ENCODE measurements at regions not wholly inside any gene's neighbourhood (a gene's known extent, or its start where the extent isn't known, plus 50 kb on each side); places are given as distances from the start of the nearest gene placed in this dataset.

GRCh38 chr1:214923278-214923915, 159.1 kb upstream of the KCNK2 start:
- DNase-seq (ENCODE audit: low read depth, low spot score) = no peak
- Histone ChIP-seq H3K4me3 (ENCODE audit: low read length) (no peak overlapping the region), H3K9me3 (ENCODE audit: control insufficient read depth, insufficient read depth, low read length) (no peaks in the 10 kb centered on the region), H3K27ac (ENCODE audit: low read length) (no peak overlapping the region), H3K36me3 (ENCODE audit: control insufficient read depth, insufficient read depth, low read length) (no peaks in the 10 kb centered on the region), H3K27me3 (ENCODE audit: control insufficient read depth, insufficient read depth, low read length) (no peaks in the 10 kb centered on the region), H3K4me1 (ENCODE audit: control insufficient read depth, insufficient read depth, low read length) (no peaks in the 10 kb centered on the region; the same call in 1 of the 2 replicates)

- H3K27me3 ChIP-seq (ENCODE audit: control insufficient read depth, insufficient read depth, low read length) = no peaks in the 10 kb centered on the region
- H3K36me3 ChIP-seq (ENCODE audit: control insufficient read depth, insufficient read depth, low read length) = no peaks in the 10 kb centered on the region
- no peaks in the 10 kb centered on the region for H3K4me1 ChIP-seq (ENCODE audit: control insufficient read depth, insufficient read depth, low read length)
- no peak for DNase-seq (ENCODE audit: low read depth, low spot score)
- no peak overlapping the region for H3K27ac ChIP-seq (ENCODE audit: low read length)
- no peak overlapping the region for H3K4me3 ChIP-seq (ENCODE audit: low read length)
- no peaks in the 10 kb centered on the region for H3K9me3 ChIP-seq (ENCODE audit: control insufficient read depth, insufficient read depth, low read length)
- no CpG with 5 or more reads among the region's 1 CpG for WGBS (ENCODE audit: insufficient coverage, insufficient read length)
Measured at GRCh38 chr1:214927796-214928195, 154.7 kb upstream of the KCNK2 start.

- H3K27me3 ChIP-seq (ENCODE audit: control insufficient read depth, insufficient read depth, low read length) = no peaks in the 10 kb centered on the region
- H3K4me1 ChIP-seq (ENCODE audit: control insufficient read depth, insufficient read depth, low read length) = no peaks in the 10 kb centered on the region
- no peak overlapping the region for H3K27ac ChIP-seq (ENCODE audit: low read length)
- H3K4me3 ChIP-seq (ENCODE audit: low read length) = no peak overlapping the region
- WGBS (ENCODE audit: insufficient coverage, insufficient read length) = no CpG with 5 or more reads among the region's 2 CpGs
- DNase-seq (ENCODE audit: low read depth, low spot score) = no peak
- no peaks in the 10 kb centered on the region for H3K36me3 ChIP-seq (ENCODE audit: control insufficient read depth, insufficient read depth, low read length)
- no peaks in the 10 kb centered on the region for H3K9me3 ChIP-seq (ENCODE audit: control insufficient read depth, insufficient read depth, low read length)
Measured at GRCh38 chr1:214928574-214928973, 154.0 kb upstream of the KCNK2 start.

DNA sequence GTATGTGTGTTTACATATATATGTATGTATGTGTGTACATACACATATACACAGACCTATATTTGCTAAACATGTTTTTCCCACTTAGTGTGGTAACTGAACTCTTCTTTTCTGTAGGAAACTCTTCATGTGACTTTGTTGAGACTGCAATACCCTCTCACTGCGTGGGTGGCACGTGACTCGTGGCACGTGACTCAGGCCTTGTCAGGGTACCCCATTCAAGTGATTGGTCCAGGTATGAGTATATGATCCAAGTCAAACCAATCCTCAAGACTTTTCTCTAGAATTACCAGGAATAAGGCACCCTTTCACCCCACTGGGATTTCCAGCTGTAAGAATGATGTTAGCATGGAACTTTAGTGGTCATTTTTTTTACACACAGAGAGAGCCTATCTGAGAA, 149.2 kb upstream of the KCNK2 start:
- no peaks in the 10 kb centered on the region for H3K9me3 ChIP-seq (ENCODE audit: control insufficient read depth, insufficient read depth, low read length)
- no peaks in the 10 kb centered on the region for H3K27me3 ChIP-seq (ENCODE audit: control insufficient read depth, insufficient read depth, low read length)
- no peak for DNase-seq (ENCODE audit: low read depth, low spot score)
- no CpG with 5 or more reads among the region's 4 CpGs for WGBS (ENCODE audit: insufficient coverage, insufficient read length)
- H3K4me3 ChIP-seq (ENCODE audit: low read length) = no peak overlapping the region
- H3K36me3 ChIP-seq (ENCODE audit: control insufficient read depth, insufficient read depth, low read length) = no peaks in the 10 kb centered on the region
- no peak overlapping the region for H3K27ac ChIP-seq (ENCODE audit: low read length)
- H3K4me1 ChIP-seq (ENCODE audit: control insufficient read depth, insufficient read depth, low read length) = no peaks in the 10 kb centered on the region

DNA sequence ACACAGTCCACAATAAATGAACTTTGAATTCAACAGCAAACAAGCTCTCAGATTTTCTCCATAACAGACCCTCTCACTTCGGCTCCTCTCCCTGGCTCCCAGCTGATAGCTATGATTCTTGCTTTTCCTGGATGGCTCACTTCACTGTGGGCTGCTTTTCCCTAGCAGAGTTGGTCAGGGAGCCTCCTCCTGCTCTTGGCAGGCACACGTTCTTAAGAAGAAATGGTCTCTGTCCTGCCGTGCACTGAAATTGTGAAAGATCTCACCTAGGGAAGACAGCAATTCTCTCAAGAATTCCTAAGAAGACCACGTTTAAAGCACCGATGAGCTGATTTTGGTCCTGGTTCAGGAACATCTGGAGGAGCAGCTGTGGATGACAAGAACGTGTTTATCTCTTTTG, 148.5 kb upstream of the KCNK2 start:
- Histone ChIP-seq H3K27ac (ENCODE audit: low read length) (no peak overlapping the region), H3K36me3 (ENCODE audit: control insufficient read depth, insufficient read depth, low read length) (no peaks in the 10 kb centered on the region), H3K27me3 (ENCODE audit: control insufficient read depth, insufficient read depth, low read length) (no peaks in the 10 kb centered on the region), H3K9me3 (ENCODE audit: control insufficient read depth, insufficient read depth, low read length) (no peaks in the 10 kb centered on the region), H3K4me3 (ENCODE audit: low read length) (no peak overlapping the region), H3K4me1 (ENCODE audit: control insufficient read depth, insufficient read depth, low read length) (no peaks in the 10 kb centered on the region)
- no CpG with 5 or more reads among the region's 6 CpGs for WGBS (ENCODE audit: insufficient coverage, insufficient read length)
- no peak for DNase-seq (ENCODE audit: low read depth, low spot score)

GRCh38 chr1:214935258-214935657, 147.3 kb upstream of the KCNK2 start:
- no peaks in the 10 kb centered on the region for H3K9me3 ChIP-seq (ENCODE audit: control insufficient read depth, insufficient read depth, low read length)
- H3K4me1 ChIP-seq (ENCODE audit: control insufficient read depth, insufficient read depth, low read length) = no peaks in the 10 kb centered on the region
- no peak overlapping the region for H3K27ac ChIP-seq (ENCODE audit: low read length)
- H3K4me3 ChIP-seq (ENCODE audit: low read length) = no peak overlapping the region
- H3K36me3 ChIP-seq (ENCODE audit: control insufficient read depth, insufficient read depth, low read length) = no peaks in the 10 kb centered on the region
- no peaks in the 10 kb centered on the region for H3K27me3 ChIP-seq (ENCODE audit: control insufficient read depth, insufficient read depth, low read length)
- no CpG with 5 or more reads among the region's 1 CpG for WGBS (ENCODE audit: insufficient coverage, insufficient read length)
- DNase-seq (ENCODE audit: low read depth, low spot score) = no peak

GRCh38 chr1:214939180-214939579, 143.4 kb upstream of the KCNK2 start:
- Histone ChIP-seq H3K27me3 (ENCODE audit: control insufficient read depth, insufficient read depth, low read length) (no peaks in the 10 kb centered on the region), H3K27ac (ENCODE audit: low read length) (no peak overlapping the region), H3K4me3 (ENCODE audit: low read length) (no peak overlapping the region), H3K4me1 (ENCODE audit: control insufficient read depth, insufficient read depth, low read length) (no peaks in the 10 kb centered on the region), H3K36me3 (ENCODE audit: control insufficient read depth, insufficient read depth, low read length) (no peaks in the 10 kb centered on the region), H3K9me3 (ENCODE audit: control insufficient read depth, insufficient read depth, low read length) (no peaks in the 10 kb centered on the region)
- DNase-seq (ENCODE audit: low read depth, low spot score) = no peak

- H3K27me3 ChIP-seq (ENCODE audit: control insufficient read depth, insufficient read depth, low read length) = no peaks in the 10 kb centered on the region
- no peak for DNase-seq (ENCODE audit: low read depth, low spot score)
- no peak overlapping the region for H3K4me3 ChIP-seq (ENCODE audit: low read length)
- no peaks in the 10 kb centered on the region for H3K36me3 ChIP-seq (ENCODE audit: control insufficient read depth, insufficient read depth, low read length)
- no peak overlapping the region for H3K27ac ChIP-seq (ENCODE audit: low read length)
- H3K4me1 ChIP-seq (ENCODE audit: control insufficient read depth, insufficient read depth, low read length) = no peaks in the 10 kb centered on the region
- H3K9me3 ChIP-seq (ENCODE audit: control insufficient read depth, insufficient read depth, low read length) = no peaks in the 10 kb centered on the region
Measured at GRCh38 chr1:214941061-214941460, 141.5 kb upstream of the KCNK2 start.

DNA sequence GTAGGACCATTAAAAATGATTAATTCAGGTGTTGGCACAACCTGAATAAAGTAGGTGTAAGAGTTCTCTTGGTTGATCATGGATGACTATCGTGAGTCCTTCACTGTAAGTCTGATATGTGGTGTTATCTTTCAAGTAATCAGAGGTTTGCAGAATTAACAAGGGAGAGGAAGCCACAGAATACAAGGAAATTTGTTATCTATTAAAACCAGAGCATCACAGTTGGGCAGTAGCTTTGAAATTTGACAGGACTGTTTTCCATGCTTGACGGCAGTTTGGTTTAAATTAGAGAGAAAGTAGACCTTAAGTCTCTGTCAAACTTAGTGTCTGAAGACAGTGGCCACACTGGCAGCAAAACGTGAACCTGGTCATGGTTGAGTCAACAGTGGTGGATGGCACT, 139.5 kb upstream of the KCNK2 start:
- no CpG with 5 or more reads among the region's 3 CpGs for WGBS (ENCODE audit: insufficient coverage, insufficient read length)

GRCh38 chr1:214946615-214947014, 135.9 kb upstream of the KCNK2 start:
- Histone ChIP-seq H3K27me3 (ENCODE audit: control insufficient read depth, insufficient read depth, low read length) (no peaks in the 10 kb centered on the region), H3K4me3 (ENCODE audit: low read length) (no peak overlapping the region), H3K27ac (ENCODE audit: low read length) (no peak overlapping the region), H3K9me3 (ENCODE audit: control insufficient read depth, insufficient read depth, low read length) (no peaks in the 10 kb centered on the region), H3K4me1 (ENCODE audit: control insufficient read depth, insufficient read depth, low read length) (no peaks in the 10 kb centered on the region), H3K36me3 (ENCODE audit: control insufficient read depth, insufficient read depth, low read length) (no peaks in the 10 kb centered on the region)
- no peak for DNase-seq (ENCODE audit: low read depth, low spot score)
- no CpG with 5 or more reads among the region's 1 CpG for WGBS (ENCODE audit: insufficient coverage, insufficient read length)

More for the DNA sequence above, 139.5 kb upstream of the KCNK2 start:
- no peaks in the 10 kb centered on the region for H3K36me3 ChIP-seq (ENCODE audit: control insufficient read depth, insufficient read depth, low read length)
- no peak overlapping the region for H3K4me3 ChIP-seq (ENCODE audit: low read length)
- H3K27me3 ChIP-seq (ENCODE audit: control insufficient read depth, insufficient read depth, low read length) = no peaks in the 10 kb centered on the region
- H3K4me1 ChIP-seq (ENCODE audit: control insufficient read depth, insufficient read depth, low read length) = no peaks in the 10 kb centered on the region
- no peak overlapping the region for H3K27ac ChIP-seq (ENCODE audit: low read length)
- no peak for DNase-seq (ENCODE audit: low read depth, low spot score)
- no peaks in the 10 kb centered on the region for H3K9me3 ChIP-seq (ENCODE audit: control insufficient read depth, insufficient read depth, low read length)

- H3K4me3 ChIP-seq (ENCODE audit: low read length) = no peak overlapping the region
- H3K36me3 ChIP-seq (ENCODE audit: control insufficient read depth, insufficient read depth, low read length) = no peaks in the 10 kb centered on the region
- H3K4me1 ChIP-seq (ENCODE audit: control insufficient read depth, insufficient read depth, low read length) = no peaks in the 10 kb centered on the region
- H3K27me3 ChIP-seq (ENCODE audit: control insufficient read depth, insufficient read depth, low read length) = no peaks in the 10 kb centered on the region
- no peaks in the 10 kb centered on the region for H3K9me3 ChIP-seq (ENCODE audit: control insufficient read depth, insufficient read depth, low read length)
- H3K27ac ChIP-seq (ENCODE audit: low read length) = no peak overlapping the region
- DNase-seq (ENCODE audit: low read depth, low spot score) = peak; percentile 39
- no CpG with 5 or more reads among the region's 7 CpGs for WGBS (ENCODE audit: insufficient coverage, insufficient read length)
Measured at GRCh38 chr1:214952648-214953047, 129.9 kb upstream of the KCNK2 start.

Data from iPS DF 6.9 (cell line).